MV-4-11 (cell line): ENCODE measurements at regions not wholly inside any gene's neighbourhood (a gene's known extent, or its start where the extent isn't known, plus 50 kb on each side); places are given as distances from the start of the nearest gene placed in this dataset.
A peak's percentile ranks its signal among the peaks of the same experiment; 100 is the strongest.
"Not testable (repeated sequence)": the region's sequence is repeated elsewhere in the genome, so short reads cannot be mapped to it uniquely, and the experiment has no call there.

ENCODE experiments used
- DNase-seq: peaks from one replicate; lab custom pipeline; 2025; lab: John Stamatoyannopoulos, UW

- DNase-seq = not testable (repeated sequence)
These were observed 1688.3 kb upstream of the ADGRL3 start for GRCh38 chr4:59511809-59512208.

DNA sequence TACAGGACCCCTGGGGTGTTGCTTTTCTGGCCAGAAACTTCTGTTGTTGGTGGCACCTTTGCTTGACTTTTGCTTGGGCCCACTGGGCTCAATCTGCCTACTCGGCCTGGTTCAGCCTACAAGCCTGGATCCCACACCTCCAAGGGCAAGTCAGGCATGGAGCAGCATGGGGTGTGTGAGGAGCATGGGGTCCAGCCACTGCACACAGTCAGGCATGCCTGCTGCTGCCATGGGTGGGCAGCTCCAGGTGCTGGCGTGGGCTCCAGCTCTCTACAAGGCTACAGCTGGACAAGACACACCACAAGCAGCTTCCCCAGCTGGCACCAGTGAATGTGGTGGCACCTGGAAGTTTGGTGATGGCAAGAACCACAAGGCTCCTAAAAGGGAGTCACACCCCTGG, 1683.1 kb upstream of the ADGRL3 start:
- no peak for DNase-seq

DNA sequence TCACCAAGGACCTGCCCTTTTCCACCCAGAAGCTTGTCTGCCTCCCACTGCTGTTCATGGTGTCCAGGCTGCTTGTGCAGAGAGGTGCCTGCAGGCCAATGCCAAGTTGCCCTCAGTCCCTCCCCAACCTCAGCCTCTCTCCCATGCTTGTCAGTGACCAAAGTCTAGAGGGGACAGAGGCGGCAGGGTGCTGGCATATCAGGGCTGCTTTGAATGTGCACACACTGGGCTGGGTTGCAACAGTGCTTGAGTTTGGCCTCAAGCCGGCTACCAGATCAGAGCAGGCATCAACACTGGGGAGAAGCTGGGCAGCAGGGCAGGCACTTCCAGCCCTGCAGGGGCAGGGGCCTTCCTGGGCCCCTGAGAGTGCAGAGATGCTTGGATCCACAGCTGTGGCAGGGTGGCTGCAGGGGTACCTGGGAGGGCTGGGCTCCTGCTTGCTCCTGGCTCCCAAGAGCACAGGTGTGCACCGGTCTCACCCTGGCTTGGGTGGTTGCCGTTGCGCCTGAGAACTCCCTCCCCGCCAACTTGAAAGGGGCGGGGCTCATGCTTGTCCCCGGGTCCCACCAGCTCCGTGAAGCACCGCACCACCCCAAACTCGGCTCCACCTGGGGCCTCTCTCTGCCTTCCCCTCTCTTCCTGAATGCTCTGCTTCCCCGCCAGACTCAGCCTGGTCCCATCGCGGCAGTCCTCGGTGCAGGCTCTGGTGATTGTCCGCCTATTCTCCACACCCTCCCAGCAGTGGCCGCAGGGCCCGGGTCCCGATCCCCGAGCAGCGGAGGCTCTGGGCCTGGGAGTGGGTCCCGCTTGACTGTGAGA, 1681.9 kb upstream of the ADGRL3 start:
- no peak for DNase-seq

DNA sequence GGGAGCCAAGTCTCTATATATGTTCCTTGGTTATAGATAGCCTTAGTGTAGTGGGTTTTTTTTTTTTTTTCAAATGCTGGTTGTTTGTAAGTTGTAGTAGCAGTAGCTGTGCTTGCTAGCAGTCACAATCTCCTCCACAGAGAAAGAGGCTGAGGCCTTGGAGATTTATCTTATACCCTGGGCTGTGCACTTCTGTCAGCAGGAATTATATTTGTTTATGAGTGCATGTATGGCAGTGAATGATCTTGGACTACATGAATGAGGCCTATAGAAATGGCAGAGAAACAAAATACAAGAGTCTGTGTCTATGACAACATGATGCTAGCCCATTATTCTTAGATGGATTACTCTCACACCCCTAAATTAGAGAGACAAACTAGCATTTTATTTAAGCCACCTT, 1674.2 kb upstream of the ADGRL3 start:
- no peak for DNase-seq

- DNase-seq = peak; percentile 45
These were observed 1664.6 kb upstream of the ADGRL3 start for GRCh38 chr4:59535541-59535940.

DNA sequence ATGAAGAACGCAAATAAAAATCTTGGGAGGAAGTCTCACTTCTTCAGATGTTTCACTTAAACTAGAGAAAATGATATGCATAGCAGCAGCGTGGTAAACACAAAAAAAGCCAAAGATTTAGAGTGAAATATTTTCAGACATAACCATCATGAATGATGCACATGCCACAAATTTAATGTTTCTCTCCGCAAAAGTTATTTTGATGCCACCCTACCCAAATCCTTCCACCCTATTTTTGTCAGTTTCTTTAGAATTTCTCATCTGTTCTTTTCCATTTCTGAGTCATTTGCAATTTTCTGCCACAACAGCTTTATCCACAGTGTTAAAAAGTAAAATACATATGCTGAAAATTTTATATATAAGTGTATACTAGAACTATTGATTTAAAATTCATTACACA, 1663.7 kb upstream of the ADGRL3 start:
- no peak for DNase-seq

- no peak for DNase-seq
These were observed 1662.8 kb upstream of the ADGRL3 start for GRCh38 chr4:59537246-59537886.

DNA sequence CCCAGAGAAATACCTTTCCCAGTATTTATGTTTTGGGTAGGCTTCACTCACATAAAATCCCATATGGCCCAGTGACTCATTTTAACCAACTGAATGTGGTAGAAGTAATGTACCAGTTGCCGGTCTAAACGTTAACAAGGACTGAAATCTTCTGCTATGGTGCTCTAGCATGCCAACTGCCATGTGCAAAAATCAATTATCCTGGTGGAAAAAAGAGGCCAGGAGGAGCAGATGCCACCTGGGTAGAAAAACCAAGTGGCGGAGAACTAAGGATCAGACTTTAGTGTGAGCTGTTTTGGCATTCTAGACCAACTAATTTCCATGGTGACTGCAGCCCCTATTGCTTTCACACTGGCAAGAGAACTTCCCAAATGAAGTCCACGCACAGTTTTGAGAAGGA, 1660.7 kb upstream of the ADGRL3 start:
- no peak for DNase-seq

GRCh38 chr4:59540311-59540710, 1659.8 kb upstream of the ADGRL3 start:
- no peak for DNase-seq

DNA sequence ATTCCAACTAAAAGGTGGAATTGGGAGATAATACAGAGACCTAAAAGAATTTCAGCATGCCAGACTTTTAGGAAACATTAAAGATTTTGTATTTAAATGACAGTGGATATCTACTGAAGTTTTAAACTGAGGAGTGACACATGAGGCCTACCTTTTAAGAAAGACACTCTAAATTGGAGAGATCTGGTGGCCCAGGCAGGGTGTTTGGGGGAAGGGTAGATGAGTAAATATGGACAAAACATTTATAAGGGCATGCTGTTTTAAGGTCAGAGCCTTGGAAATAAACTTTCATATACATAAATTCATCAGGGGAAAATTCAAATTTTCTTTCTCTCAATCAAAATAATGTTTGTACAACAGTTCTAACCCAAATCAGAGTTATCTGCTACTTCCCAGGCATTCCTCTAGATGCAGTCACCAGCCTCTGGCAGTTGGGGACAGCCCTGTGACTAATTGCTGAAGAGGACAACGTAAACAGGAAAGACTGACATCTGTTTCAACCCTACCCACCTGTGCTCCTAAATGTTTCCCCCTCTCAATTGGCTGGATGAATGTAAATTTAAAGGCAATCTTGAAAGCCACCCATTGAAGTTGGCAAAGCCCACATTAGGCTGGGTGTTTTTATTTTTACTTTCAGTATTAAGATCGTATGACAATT, 1646.9 kb upstream of the ADGRL3 start:
- no peak for DNase-seq

DNA sequence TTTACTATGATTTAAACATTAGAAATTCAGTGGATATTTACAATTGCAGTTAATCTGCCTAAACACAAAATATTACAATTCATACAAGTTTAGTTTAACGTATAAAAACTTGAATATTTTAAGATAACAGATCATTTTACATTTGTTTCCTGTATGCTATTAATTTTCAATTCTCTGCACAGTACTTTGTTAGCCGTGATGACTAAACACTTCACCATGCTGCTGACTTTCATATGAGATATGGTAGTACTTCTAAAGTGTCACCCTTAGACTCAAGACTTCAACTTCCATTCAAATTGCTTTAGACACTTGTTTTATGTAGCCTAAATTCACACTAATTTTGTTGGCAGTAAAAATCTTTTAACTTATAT, 1646.4 kb upstream of the ADGRL3 start:
- no peak for DNase-seq

GRCh38 chr4:59556191-59556590, 1643.9 kb upstream of the ADGRL3 start:
- peak; percentile 87 for DNase-seq

DNA sequence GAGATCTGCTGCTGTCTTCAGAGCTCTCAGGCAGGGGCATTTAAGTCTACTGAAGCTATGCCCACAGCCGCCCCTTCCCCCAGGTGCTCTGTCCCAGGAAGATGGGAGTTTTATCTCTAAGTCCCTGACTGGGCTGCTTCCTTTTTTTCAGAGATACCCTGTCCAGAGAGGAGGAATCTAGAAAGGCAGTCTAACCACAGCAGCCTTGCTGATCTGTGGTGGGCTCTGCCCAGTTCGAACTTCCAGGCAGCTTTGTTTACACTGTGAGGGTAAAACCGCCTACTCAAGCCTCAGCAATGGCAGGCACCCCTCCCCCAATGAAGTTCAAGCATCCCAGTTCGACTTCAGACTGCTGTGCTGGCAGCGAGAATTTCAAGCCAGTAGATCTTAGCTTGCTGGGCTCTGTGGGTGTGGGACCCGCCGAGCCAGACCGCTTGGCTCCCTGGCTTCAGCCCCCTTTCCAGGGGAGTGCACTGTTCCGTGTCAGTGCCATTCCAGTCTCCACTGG, 1639.9 kb upstream of the ADGRL3 start:
- DNase-seq = peak; percentile 69

- DNase-seq = no peak
These were observed 1634.3 kb upstream of the ADGRL3 start for GRCh38 chr4:59565836-59566235.

DNA sequence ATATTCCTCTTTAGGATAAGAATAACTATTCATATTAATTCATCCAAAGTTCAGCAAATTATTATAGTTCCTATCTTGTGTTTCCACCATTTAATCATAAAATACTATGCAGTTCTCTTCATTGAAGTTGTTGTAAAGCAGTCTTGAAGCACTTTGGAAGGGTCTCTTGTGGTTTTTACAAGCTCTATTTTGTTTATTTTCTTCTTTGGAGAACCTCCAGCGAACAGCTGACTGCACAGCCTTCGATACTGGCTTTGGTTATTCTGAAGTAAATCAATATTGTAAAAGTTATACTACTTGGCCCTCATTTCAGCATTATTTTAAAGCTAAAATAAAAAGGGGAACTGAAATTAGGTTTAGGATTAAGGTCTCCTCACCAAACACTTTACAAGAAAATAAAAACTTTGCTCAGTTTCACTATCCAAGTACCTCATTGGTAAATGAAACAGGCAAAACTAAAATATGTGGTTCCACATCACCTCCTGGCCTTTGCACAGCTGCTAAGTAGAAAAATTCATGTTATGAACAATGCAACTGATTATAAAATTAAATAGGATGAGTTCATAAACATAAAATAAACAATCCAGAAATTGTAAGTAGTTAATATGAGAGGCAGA, 1629.2 kb upstream of the ADGRL3 start:
- DNase-seq = peak; percentile 87

DNA sequence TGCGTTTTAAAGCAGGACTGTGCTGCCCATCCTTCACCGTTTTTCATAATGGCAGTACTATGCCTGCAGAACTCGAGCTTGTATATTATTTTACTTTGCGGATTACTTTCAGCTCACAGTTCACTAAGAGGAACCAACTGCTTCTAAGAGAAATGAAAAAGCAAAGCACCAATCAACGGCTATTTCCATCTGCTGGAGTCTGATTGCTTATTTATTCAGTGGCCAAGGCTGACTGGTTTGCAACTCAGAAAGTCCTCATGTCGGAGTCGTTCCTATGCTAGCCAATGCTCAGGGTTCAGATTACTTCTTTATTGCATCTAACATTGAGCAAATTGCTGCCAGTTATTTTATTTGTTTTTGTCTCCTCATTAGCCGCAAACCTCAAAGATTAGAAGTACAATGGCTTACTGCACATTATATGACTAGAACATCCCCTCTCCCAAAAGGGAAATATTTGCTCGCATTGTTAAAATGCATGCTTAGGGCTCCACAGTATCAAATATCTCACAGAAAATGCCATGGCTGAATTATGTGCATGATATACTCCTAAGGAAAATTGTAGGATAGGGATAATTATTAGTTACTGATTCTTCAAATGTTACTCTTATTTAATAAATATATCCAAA, 1628.2 kb upstream of the ADGRL3 start:
- DNase-seq = peak; percentile 41

DNA sequence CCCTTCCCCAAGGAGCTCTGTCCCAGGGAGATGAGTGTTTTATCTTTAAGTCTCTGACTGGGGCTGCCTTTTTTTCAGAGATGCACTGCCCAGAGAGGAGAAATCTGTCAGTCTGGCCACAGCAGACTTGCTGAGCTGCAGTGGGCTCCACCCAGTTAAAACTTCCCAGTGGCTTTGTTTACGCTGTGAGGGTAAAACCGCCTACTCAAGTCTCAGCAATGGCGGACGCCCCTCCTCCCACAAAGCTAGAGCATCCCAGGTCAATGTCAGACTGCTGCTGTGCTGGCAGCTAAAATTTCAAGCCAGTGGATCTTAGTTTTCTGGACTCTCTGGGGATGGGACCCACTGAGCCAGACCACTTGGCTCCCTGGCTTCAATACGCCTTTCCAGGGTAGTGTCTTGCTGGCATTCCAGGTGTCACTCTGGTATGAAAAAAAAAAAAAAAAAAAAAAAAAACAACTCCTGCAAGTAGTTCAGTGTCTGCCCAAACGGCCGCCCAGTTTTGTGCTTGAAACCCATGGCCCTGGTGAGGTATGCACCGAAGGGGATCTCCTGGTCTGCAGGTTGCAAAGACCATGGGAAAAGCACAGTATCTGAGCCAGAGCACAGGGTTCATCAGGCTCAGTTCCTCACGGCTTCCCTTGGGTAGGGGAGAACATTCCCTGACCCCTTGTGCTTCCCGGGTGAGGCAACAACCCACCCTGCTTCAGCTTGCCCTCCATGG, 1616.1 kb upstream of the ADGRL3 start:
- DNase-seq = no peak

DNA sequence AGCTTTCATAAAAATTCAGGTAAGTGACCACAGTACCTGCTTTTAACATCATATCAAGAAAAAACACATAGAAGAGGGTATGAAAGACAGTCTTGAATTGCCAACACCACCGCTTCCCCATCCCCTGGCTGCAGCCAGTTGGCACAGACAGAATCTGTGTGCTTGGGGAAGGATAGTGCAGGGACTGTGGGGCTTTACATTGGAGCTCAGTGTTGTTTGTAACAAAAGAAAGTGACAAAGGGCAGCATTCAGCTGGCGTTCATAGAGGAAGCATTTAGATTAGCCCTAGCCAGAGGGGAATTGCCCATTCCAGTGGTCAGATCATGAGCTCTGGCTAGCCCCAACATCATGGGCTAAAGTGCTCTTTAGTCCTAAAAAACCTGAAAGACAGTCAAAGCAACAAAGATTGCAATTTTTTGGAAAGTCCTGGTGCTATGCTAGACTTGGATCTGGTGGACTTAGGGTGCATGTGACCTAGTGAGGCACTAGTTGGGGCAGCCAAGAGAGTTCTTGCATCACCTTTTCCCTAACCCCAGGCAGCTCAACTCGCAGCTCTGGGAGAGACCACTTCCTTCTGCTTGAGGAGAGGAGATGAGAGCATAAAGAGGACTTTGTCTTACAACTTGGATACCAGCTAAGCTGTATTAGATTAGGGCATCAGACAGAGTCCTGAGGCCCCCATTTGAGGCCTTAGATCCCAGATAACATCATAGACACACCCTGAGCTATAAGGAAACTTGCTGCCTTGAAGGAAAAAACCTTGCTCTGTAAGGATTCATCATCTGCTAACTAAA, 1602.4 kb upstream of the ADGRL3 start:
- DNase-seq = peak; percentile 77

GRCh38 chr4:59598330-59598618, 1601.9 kb upstream of the ADGRL3 start:
- no peak for DNase-seq

- no peak for DNase-seq
These were observed 1591.7 kb upstream of the ADGRL3 start for GRCh38 chr4:59608466-59608865.

DNA sequence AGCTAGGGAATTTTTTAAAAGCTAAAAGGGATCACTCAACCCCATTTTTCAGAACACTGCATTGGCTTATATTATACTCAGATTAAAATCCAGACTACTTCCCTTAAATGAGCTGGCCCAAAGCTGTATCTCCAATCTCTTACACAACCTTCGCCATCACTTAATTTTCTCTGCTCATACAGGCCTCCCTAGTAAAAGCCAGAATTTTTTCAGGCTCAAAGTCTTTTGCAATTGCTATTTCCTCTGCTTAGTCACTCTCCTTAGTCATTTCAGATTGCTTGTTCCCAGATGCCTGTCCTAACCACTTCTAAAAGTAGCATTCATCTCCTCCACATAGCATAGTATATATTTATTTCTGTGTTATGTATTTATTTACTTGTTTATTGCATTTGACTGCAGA, 1587.9 kb upstream of the ADGRL3 start:
- peak; percentile 94 for DNase-seq
